ENCODE measurements at regions not wholly inside any gene's neighbourhood (a gene's known extent, or its start where the extent isn't known, plus 50 kb on each side); places are given as distances from the start of the nearest gene placed in this dataset.
"Not testable (repeated sequence)": the region's sequence is repeated elsewhere in the genome, so short reads cannot be mapped to it uniquely, and the experiment has no call there.

GRCh38 chr5:58172946-58173345, 286.9 kb downstream of the PLK2 start:
- no peaks in the 10 kb centered on the region for H3K36me3 ChIP-seq (ENCODE audit: control insufficient read depth in 1 of 2, insufficient read depth in 2 of 2, low read length in 1 of 2)
- no peaks in the 10 kb centered on the region for H3K27me3 ChIP-seq (ENCODE audit: control insufficient read depth in 1 of 2, insufficient read depth in 2 of 2, low read length in 1 of 2)
- DNase-seq (no peak), ATAC-seq (ENCODE audit: low FRiP score) (no peak)
- H3K9me3 ChIP-seq (ENCODE audit: control insufficient read depth, low read length), result no peaks in the 10 kb centered on the region
- 98 to 100% methylated on average over 1 of the region's 1 CpG for WGBS, 2 donors
- no peak overlapping the region for H3K27ac ChIP-seq (ENCODE audit: low read depth in 1 of 2, low read length in 2 of 2)
- no peaks in the 10 kb centered on the region for H3K4me1 ChIP-seq (ENCODE audit: control insufficient read depth in 1 of 2, insufficient read depth in 2 of 2, low read length in 2 of 2)
- H3K4me3 ChIP-seq (ENCODE audit: low read length in 2 of 2), result no peak overlapping the region
- intact Hi-C loops (cut with DNase I), result no loop called here

GRCh38 chr5:58165152-58165551, 294.7 kb downstream of the PLK2 start:
- no peaks in the 10 kb centered on the region for H3K4me1 ChIP-seq (ENCODE audit: control insufficient read depth in 1 of 2, insufficient read depth in 2 of 2, low read length in 2 of 2)
- intact Hi-C loops (cut with DNase I), result no loop called here
- H3K27me3 ChIP-seq (ENCODE audit: control insufficient read depth in 1 of 2, insufficient read depth in 2 of 2, low read length in 1 of 2), result no peaks in the 10 kb centered on the region
- no peak overlapping the region for H3K4me3 ChIP-seq (ENCODE audit: low read length in 2 of 2)
- DNase-seq (no peak), ATAC-seq (ENCODE audit: low FRiP score) (no peak)
- WGBS, 2 donors, result 86 to 90% methylated on average over 3 of the region's 3 CpGs
- no peaks in the 10 kb centered on the region for H3K36me3 ChIP-seq (ENCODE audit: control insufficient read depth in 1 of 2, insufficient read depth in 2 of 2, low read length in 1 of 2)
- no peaks in the 10 kb centered on the region for H3K9me3 ChIP-seq (ENCODE audit: control insufficient read depth, low read length)
- H3K27ac ChIP-seq (ENCODE audit: low read depth in 1 of 2, low read length in 2 of 2), result no peak overlapping the region

- WGBS, 2 donors, result 90 to 97% methylated on average over 6 of the region's 6 CpGs
- not testable (repeated sequence) for DNase-seq
Observed at GRCh38 chr5:58161889-58162288, 298.0 kb downstream of the PLK2 start.

GRCh38 chr5:58156973-58157701, 302.7 kb downstream of the PLK2 start:
- DNase-seq (no peak), ATAC-seq (ENCODE audit: low FRiP score) (no peak)
- Histone ChIP-seq H3K27me3 (ENCODE audit: control insufficient read depth in 1 of 2, insufficient read depth in 2 of 2, low read length in 1 of 2) (no peaks in the 10 kb centered on the region), H3K27ac (ENCODE audit: low read depth in 1 of 2, low read length in 2 of 2) (no peak overlapping the region), H3K4me1 (ENCODE audit: control insufficient read depth in 1 of 2, insufficient read depth in 2 of 2, low read length in 2 of 2) (no peaks in the 10 kb centered on the region), H3K36me3 (ENCODE audit: control insufficient read depth in 1 of 2, insufficient read depth in 2 of 2, low read length in 1 of 2) (no peaks in the 10 kb centered on the region), H3K4me3 (ENCODE audit: low read length in 2 of 2) (no peak overlapping the region), H3K9me3 (ENCODE audit: control insufficient read depth, low read length) (no peaks in the 10 kb centered on the region)
- 64 to 73% methylated on average over 8 of the region's 8 CpGs for WGBS, 2 donors
- intact Hi-C loops (cut with DNase I), result no loop called here

More at GRCh38 chr5:58161889-58162288, 298.0 kb downstream of the PLK2 start:
- H3K36me3 ChIP-seq (ENCODE audit: control insufficient read depth in 1 of 2, insufficient read depth in 2 of 2, low read length in 1 of 2); intact Hi-C loops (cut with DNase I); ATAC-seq (ENCODE audit: low FRiP score); H3K27ac ChIP-seq (ENCODE audit: low read depth in 1 of 2, low read length in 2 of 2); H3K4me1 ChIP-seq (ENCODE audit: control insufficient read depth in 1 of 2, insufficient read depth in 2 of 2, low read length in 2 of 2); H3K27me3 ChIP-seq (ENCODE audit: control insufficient read depth in 1 of 2, insufficient read depth in 2 of 2, low read length in 1 of 2); H3K9me3 ChIP-seq (ENCODE audit: control insufficient read depth, low read length); H3K4me3 ChIP-seq (ENCODE audit: low read length in 2 of 2): not testable (repeated sequence)

GRCh38 chr5:58156361-58156760, 303.5 kb downstream of the PLK2 start:
- no peaks in the 10 kb centered on the region for H3K27me3 ChIP-seq (ENCODE audit: control insufficient read depth in 1 of 2, insufficient read depth in 2 of 2, low read length in 1 of 2)
- intact Hi-C loops (cut with DNase I), result no loop called here
- 74 to 76% methylated on average over 6 of the region's 6 CpGs for WGBS, 2 donors
- ATAC-seq (ENCODE audit: low FRiP score) (no peak), DNase-seq (no peak)
- H3K27ac ChIP-seq (ENCODE audit: low read depth in 1 of 2, low read length in 2 of 2), result no peak overlapping the region
- H3K4me1 ChIP-seq (ENCODE audit: control insufficient read depth in 1 of 2, insufficient read depth in 2 of 2, low read length in 2 of 2), result no peaks in the 10 kb centered on the region
- H3K4me3 ChIP-seq (ENCODE audit: low read length in 2 of 2), result no peak overlapping the region
- no peaks in the 10 kb centered on the region for H3K9me3 ChIP-seq (ENCODE audit: control insufficient read depth, low read length)
- H3K36me3 ChIP-seq (ENCODE audit: control insufficient read depth in 1 of 2, insufficient read depth in 2 of 2, low read length in 1 of 2), result no peaks in the 10 kb centered on the region

- Histone ChIP-seq H3K9me3 (ENCODE audit: control insufficient read depth, low read length) (no peaks in the 10 kb centered on the region), H3K4me3 (ENCODE audit: low read length in 2 of 2) (no peak overlapping the region), H3K27ac (ENCODE audit: low read depth in 1 of 2, low read length in 2 of 2) (no peak overlapping the region), H3K4me1 (ENCODE audit: control insufficient read depth in 1 of 2, insufficient read depth in 2 of 2, low read length in 2 of 2) (no peaks in the 10 kb centered on the region), H3K27me3 (ENCODE audit: control insufficient read depth in 1 of 2, insufficient read depth in 2 of 2, low read length in 1 of 2) (no peaks in the 10 kb centered on the region), H3K36me3 (ENCODE audit: control insufficient read depth in 1 of 2, insufficient read depth in 2 of 2, low read length in 1 of 2) (no peaks in the 10 kb centered on the region)
- 93% methylated on average over 7 of the region's 7 CpGs for WGBS, 2 donors
- no peak for DNase-seq
- ATAC-seq (ENCODE audit: low FRiP score), result no peak
- intact Hi-C loops (cut with DNase I), result no loop called here
Observed at GRCh38 chr5:58153255-58153654, 306.6 kb downstream of the PLK2 start.

- Histone ChIP-seq H3K4me1 (ENCODE audit: control insufficient read depth in 1 of 2, insufficient read depth in 2 of 2, low read length in 2 of 2) (no peaks in the 10 kb centered on the region), H3K4me3 (ENCODE audit: low read length in 2 of 2) (no peak overlapping the region), H3K36me3 (ENCODE audit: control insufficient read depth in 1 of 2, insufficient read depth in 2 of 2, low read length in 1 of 2) (no peaks in the 10 kb centered on the region), H3K27ac (ENCODE audit: low read depth in 1 of 2, low read length in 2 of 2) (no peak overlapping the region), H3K9me3 (ENCODE audit: control insufficient read depth, low read length) (no peaks in the 10 kb centered on the region), H3K27me3 (ENCODE audit: control insufficient read depth in 1 of 2, insufficient read depth in 2 of 2, low read length in 1 of 2) (no peaks in the 10 kb centered on the region)
- ATAC-seq (ENCODE audit: low FRiP score), result no peak
- 94 to 98% methylated on average over 1 of the region's 1 CpG for WGBS, 2 donors
- intact Hi-C loops (cut with DNase I), result no loop called here
- no peak for DNase-seq
Observed at GRCh38 chr5:58151414-58151813, 308.5 kb downstream of the PLK2 start.

- Histone ChIP-seq H3K4me1 (ENCODE audit: control insufficient read depth in 1 of 2, insufficient read depth in 2 of 2, low read length in 2 of 2) (no peaks in the 10 kb centered on the region), H3K4me3 (ENCODE audit: low read length in 2 of 2) (no peak overlapping the region), H3K36me3 (ENCODE audit: control insufficient read depth in 1 of 2, insufficient read depth in 2 of 2, low read length in 1 of 2) (no peaks in the 10 kb centered on the region), H3K9me3 (ENCODE audit: control insufficient read depth, low read length) (no peaks in the 10 kb centered on the region), H3K27me3 (ENCODE audit: control insufficient read depth in 1 of 2, insufficient read depth in 2 of 2, low read length in 1 of 2) (no peaks in the 10 kb centered on the region), H3K27ac (ENCODE audit: low read depth in 1 of 2, low read length in 2 of 2) (no peak overlapping the region)
- DNase-seq (no peak), ATAC-seq (ENCODE audit: low FRiP score) (no peak)
- intact Hi-C loops (cut with DNase I), result no loop called here
- 96 to 99% methylated on average over 2 of the region's 2 CpGs for WGBS, 2 donors
Observed at GRCh38 chr5:58150926-58151325, 309.0 kb downstream of the PLK2 start.

GRCh38 chr5:58149746-58150145, 310.1 kb downstream of the PLK2 start:
- no peaks in the 10 kb centered on the region for H3K36me3 ChIP-seq (ENCODE audit: control insufficient read depth in 1 of 2, insufficient read depth in 2 of 2, low read length in 1 of 2)
- no peak overlapping the region for H3K27ac ChIP-seq (ENCODE audit: low read depth in 1 of 2, low read length in 2 of 2)
- DNase-seq, result no peak
- WGBS, 2 donors, result 96 to 98% methylated on average over 4 of the region's 4 CpGs
- ATAC-seq (ENCODE audit: low FRiP score), result no peak
- no peak overlapping the region for H3K4me3 ChIP-seq (ENCODE audit: low read length in 2 of 2)
- H3K4me1 ChIP-seq (ENCODE audit: control insufficient read depth in 1 of 2, insufficient read depth in 2 of 2, low read length in 2 of 2), result no peaks in the 10 kb centered on the region
- H3K27me3 ChIP-seq (ENCODE audit: control insufficient read depth in 1 of 2, insufficient read depth in 2 of 2, low read length in 1 of 2), result no peaks in the 10 kb centered on the region
- intact Hi-C loops (cut with DNase I), result no loop called here
- H3K9me3 ChIP-seq (ENCODE audit: control insufficient read depth, low read length), result no peaks in the 10 kb centered on the region

All from aorta (tissue), 5 donors.